Inflammatory macrophage treated with lipopolysaccharide for 1 hour (primary cell): ENCODE measurements at regions not wholly inside any gene's neighbourhood (a gene's known extent, or its start where the extent isn't known, plus 50 kb on each side); places are given as distances from the start of the nearest gene placed in this dataset.

Experiments
- DNase-seq, 2 donors: peaks; one replicate each; pipeline ENCODE4 v3.0.0-alpha.2; 2020 to 2022

DNA sequence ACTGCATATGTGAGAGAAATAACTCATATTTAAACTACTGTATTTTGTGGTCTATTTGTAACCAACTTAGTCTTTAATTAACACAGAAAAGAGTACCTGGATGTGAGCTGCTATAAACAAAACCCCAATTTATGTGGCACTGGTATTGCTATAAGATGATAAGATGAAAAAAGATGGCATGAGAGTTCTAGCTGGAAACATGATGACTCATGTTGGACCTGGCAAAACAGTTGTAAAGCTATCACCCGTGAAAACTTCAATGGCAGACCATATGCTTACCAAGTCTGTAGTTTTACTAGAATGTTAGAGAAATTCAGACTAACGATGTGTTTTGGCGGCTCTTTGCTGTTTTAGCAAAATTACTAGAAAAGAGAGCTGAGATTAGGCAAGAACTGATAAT lies 69.6 kb upstream of the PCDH9 start:
- DNase-seq, result no peak

DNA sequence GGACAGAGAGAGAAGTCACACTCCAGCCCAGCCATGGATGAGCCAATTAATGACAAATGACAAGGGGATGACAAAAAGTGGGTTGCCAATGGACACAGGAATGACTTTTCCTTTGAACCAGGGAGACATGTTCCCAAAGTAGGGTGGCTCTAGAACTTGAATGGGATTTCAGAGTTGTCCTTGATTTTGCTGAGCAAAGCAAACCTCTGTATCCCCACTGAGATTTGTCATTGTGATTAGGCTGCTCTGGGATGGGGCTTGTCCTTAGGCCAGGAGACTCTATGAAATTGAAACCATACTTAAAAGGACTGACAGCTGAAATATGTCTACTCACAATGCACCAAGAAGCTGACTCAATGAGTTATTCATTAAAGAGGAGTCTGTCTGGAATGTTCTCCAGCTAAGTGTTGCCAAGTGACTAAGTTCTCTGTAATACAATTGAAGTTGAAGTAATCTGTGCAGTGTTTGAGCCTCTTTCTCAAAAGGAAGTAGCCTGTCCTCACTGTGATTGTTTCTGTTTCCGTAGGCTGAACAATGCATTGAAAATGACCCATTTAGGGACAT lies 69.0 kb upstream of the PCDH9 start:
- no peak for DNase-seq

DNA sequence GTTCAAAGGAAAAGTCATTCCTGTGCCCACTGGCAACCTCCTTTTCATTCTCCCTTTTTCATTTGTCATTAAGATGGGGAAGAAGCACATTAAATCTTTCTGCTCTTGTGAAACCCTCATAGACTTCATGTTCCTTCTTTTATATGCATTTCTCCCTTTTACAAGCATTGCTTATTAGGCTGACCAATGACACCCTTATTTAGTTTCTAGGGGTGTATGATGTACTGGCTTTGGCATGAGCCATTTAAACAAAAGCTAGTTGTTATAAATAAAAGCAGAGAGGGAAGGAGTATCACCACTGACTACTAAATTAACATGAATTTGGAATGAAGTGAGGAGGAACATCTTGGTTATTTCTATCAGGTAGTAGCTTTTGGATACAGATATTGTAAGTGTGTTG lies 68.2 kb upstream of the PCDH9 start:
- DNase-seq, result no peak

DNA sequence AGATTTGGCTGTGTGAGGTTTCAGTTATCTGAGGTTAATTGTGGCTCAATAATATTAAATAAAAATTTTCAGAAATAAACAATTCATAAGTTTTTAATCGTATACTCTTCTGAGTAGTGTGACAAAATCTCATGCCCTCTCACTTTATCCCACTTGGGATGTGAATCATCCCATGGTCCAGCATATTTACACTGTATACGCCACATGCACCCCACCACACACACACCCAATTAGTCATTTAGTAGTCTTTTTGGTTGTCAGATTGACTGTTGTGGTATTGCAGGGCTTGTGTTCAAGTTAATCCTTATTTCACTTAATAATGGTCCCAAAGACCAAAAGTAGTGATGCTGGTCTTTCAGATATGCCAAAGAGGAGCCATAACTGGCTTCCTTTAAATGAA lies 66.4 kb upstream of the PCDH9 start:
- no peak for DNase-seq

DNA sequence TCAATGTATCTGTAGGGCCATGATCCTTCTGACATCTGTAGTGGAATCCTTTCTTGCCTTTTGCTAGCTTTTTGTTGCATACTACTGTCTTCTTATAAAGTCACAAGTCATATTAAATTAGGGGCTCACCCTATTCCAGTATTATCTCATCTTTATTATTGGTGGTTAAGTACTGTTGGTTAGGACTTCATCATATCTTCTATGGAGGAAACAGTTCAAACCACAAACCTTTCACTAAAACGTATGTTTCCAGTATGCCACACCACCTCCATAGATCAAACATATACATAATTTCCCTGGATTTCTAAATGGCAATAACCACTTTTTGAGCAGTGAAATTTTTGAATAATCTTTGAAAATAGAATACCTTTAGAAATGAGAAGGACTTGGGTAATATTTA lies 62.8 kb upstream of the PCDH9 start:
- no peak for DNase-seq

DNA sequence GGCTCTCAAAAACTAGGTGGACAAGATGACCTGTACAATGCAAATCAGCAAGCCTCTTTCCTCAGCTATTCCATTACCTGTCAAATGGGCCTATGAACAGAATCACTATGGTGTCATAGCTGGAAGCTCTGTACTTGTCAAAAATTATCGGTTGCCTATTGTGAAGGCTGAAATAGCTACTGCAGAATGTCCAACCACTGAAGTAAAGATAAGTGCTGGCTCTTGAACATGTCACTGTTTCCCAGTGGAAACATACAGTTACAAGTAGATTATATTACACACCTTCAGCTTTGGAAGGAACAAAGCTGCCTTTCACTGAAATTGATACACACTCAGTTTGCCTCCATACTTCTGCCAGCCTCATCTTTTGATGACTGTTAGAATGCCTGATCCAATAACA lies 55.5 kb upstream of the PCDH9 start:
- no peak for DNase-seq

DNA sequence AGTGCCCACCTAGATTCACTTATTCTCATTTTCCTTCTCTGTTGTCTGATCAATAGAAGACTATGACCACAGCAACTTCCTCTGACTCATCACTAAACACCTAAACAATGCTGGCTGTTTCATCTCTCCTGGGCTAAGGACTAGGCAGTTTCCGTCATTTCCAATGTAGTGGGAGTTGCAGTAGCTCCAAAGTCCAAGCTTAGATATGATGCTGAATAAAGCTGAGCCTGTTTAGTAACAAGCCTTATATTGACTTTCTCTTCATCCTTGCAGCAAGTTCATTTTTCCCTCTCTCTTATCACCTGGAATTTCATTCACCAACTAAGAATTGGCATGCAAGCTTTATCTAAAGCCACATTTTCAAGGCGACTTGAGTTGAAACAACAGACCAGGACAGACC lies 53.5 kb upstream of the PCDH9 start:
- no peak for DNase-seq

DNA sequence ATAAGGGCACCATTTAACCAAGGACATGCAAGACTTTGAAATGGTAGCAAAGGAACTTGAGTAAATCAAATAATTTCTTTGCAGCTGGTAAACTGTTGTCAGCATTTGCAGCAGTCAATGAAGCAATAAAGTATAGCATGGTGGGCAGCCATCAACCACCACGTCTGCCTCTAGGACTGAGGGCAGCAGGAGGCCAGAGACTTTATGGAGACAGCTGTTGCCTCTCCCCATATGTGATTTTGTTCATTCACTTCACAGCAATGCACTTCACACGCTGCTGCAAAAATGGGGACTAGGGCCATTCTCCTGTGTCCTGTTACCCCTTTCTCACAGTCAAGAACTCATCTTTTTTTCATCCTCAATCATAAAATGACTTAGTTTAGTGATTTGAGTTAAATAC lies 51.3 kb upstream of the PCDH9 start:
- no peak for DNase-seq
